Uterus (tissue), 2 donors: ENCODE measurements at regions not wholly inside any gene's neighbourhood (a gene's known extent, or its start where the extent isn't known, plus 50 kb on each side); places are given as distances from the start of the nearest gene placed in this dataset.

Experiments
- CTCF ChIP-seq, 4 experiments: fragments of 200-600 bp in 2 of 4; fragments of 450-650 bp in 2 of 4; sonication (generic) in 2 of 4; IDR thresholded peaks; one replicate each; pipeline ENCODE4 v1.5.1; 2016 to 2019; ENCODE audit warnings: antibody characterized with exemption in 4 of 4, mild to moderate bottlenecking in 2 of 4, moderate library complexity in 1 of 4
- POLR2A ChIP-seq, 2 donors: fragments of 450-650 bp; IDR thresholded peaks; one replicate each; pipeline ENCODE4 v1.6.1; 2016; ENCODE audit warnings: antibody characterized with exemption in 2 of 2, mild to moderate bottlenecking in 1 of 2, moderate library complexity in 1 of 2

DNA sequence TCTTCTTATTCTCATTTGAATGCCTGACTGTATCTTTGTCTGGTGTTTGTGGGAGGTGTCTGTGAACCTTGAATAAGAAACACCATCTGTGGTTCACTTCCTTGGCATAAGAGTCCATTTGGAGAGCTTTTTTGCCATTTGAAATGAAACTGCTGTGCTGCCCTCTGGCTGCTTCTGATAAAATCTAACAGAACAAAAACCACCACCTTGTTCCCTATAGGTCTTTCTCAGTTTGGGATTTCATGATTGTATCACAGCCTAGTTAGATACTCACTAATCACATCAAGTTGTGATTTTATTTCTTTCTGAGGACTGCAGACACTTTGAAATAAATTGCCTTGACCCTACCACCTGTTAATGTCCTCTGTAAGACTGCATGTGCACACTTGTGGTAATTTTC, 102.7 kb upstream of the FAM13C start:
- TF ChIP-seq CTCF (IDR thresholded peaks at IDR 0.05) (peak in 2 of 4 experiments; percentile 18 to 29), POLR2A (IDR thresholded peaks at IDR 0.05) (no peak)
